GM12878 (cell line): ENCODE measurements at regions not wholly inside any gene's neighbourhood (a gene's known extent, or its start where the extent isn't known, plus 50 kb on each side); places are given as distances from the start of the nearest gene placed in this dataset.
A peak's percentile ranks its signal among the peaks of the same experiment; 100 is the strongest.

Experiments used
- BACH1 ChIP-seq: fragments of 450-650 bp; IDR thresholded peaks from 2 replicates; pipeline ENCODE4 v1.6.1; 2017; ENCODE audit warnings: mild to moderate bottlenecking, borderline replicate concordance
- CBX3 ChIP-seq: fragments of 200-600 bp; sonication (generic); IDR thresholded peaks from 2 replicates; pipeline ENCODE4 v1.6.1; 2016; ENCODE audit warnings: low read depth, borderline replicate concordance
- EGR1 ChIP-seq, 2 experiments: IDR thresholded peaks; 1 replicate in 1 of 2; 2 replicates in 1 of 2; pipeline ENCODE4 v1.6.1; 2011 to 2012; ENCODE audit warnings: low read depth in 2 of 2, low read length in 2 of 2, borderline replicate concordance in 1 of 2, mild to moderate bottlenecking in 1 of 2, moderate library complexity in 1 of 2
- IRF4 ChIP-seq: IDR thresholded peaks from 2 replicates; pipeline ENCODE4 v1.6.1; 2011; ENCODE audit warnings: low read depth, low read length
- PML ChIP-seq: IDR thresholded peaks from 2 replicates; pipeline ENCODE4 v1.6.1; 2012; ENCODE audit warnings: low read length, inconsistent platforms
- SP1 ChIP-seq: IDR thresholded peaks from one replicate; pipeline ENCODE4 v1.6.1; 2011; ENCODE audit warnings: low read depth, low read length
- STAT1 ChIP-seq: fragments of 450-650 bp; conservative IDR thresholded peaks from 2 replicates; pipeline ENCODE4 v1.6.1; 2014; ENCODE audit warnings: antibody characterized with exemption, mild to moderate bottlenecking
- ZBED1 ChIP-seq: IDR thresholded peaks from 2 replicates; pipeline ENCODE4 v1.6.1; 2016; ENCODE audit warnings: borderline replicate concordance
- ZNF24 ChIP-seq: fragments of 450-650 bp; IDR thresholded peaks from 2 replicates; pipeline ENCODE4 v1.6.1; 2017; ENCODE audit warnings: antibody characterized with exemption, mild to moderate bottlenecking
- TF ChIP-seq, protein P1 (sequence below): fragments of 450-650 bp; IDR thresholded peaks from 2 replicates; pipeline ENCODE4 v1.6.1; 2017; ENCODE audit warnings: antibody characterized with exemption, mild to moderate bottlenecking, moderate library complexity
- TF ChIP-seq, protein P2 (sequence below): IDR thresholded peaks from 2 replicates; pipeline ENCODE4 v1.6.1; 2012; ENCODE audit warnings: improper control_type of control experiment, low read depth, low read length; ENCODE audit not compliant: insufficient replicate concordance
- TF ChIP-seq, protein P3 (sequence below): fragments of 450-650 bp; IDR thresholded peaks from 2 replicates; pipeline ENCODE4 v1.6.1; 2018; ENCODE audit warnings: mild to moderate bottlenecking, low read depth, moderate library complexity; ENCODE audit not compliant: partially characterized antibody
- TF ChIP-seq, protein P4 (sequence below): fragments of 450-650 bp; conservative IDR thresholded peaks from 2 replicates; pipeline ENCODE4 v1.6.1; 2017; ENCODE audit warnings: mild to moderate bottlenecking, moderate library complexity
- TF ChIP-seq, protein P5 (sequence below): fragments of 450-650 bp; IDR thresholded peaks from 2 replicates; pipeline ENCODE4 v1.6.1; 2016; ENCODE audit warnings: mild to moderate bottlenecking

DNA sequence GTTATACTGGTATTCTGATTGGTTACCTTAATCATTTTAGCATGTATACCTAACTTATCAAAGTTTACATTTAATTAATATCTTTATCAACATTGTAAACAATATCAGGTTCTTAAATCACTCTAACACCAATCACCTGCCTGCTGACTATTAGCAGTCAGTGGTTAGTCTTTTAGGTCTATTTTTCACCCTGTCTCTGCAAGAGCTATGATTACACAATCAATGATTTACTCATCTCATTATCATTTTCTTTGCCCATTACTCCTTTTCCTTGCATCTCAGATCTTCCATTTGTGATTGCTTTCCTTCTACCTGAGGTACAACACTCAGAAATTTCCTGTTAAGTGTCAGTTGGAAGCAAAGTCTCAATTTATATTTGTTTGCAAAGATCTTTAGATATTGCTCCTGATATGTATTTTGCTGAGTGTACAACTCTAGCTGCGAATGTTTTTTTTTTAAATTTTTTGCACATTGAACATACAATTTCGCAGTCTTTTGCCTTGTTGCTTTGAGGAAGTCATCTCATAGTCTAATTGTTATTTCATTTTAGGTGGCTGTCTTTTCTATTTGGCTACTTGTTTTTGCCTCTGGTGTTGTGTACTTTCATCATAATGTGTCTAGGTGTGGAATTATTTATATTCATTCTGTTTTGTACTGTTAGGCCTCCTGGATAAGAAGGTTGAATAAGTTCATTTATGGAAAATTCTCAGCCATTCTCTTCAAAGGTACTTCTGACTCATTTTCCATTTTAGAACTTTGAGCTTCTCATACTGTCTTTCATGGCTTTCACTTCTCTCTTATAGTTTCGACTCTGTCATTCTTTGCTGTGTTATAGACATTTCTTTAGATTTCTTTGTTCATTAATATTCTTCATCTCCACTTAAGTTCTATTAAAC lies 104.9 kb upstream of the CEP162 start (continued):
- TF ChIP-seq, protein P1, sequence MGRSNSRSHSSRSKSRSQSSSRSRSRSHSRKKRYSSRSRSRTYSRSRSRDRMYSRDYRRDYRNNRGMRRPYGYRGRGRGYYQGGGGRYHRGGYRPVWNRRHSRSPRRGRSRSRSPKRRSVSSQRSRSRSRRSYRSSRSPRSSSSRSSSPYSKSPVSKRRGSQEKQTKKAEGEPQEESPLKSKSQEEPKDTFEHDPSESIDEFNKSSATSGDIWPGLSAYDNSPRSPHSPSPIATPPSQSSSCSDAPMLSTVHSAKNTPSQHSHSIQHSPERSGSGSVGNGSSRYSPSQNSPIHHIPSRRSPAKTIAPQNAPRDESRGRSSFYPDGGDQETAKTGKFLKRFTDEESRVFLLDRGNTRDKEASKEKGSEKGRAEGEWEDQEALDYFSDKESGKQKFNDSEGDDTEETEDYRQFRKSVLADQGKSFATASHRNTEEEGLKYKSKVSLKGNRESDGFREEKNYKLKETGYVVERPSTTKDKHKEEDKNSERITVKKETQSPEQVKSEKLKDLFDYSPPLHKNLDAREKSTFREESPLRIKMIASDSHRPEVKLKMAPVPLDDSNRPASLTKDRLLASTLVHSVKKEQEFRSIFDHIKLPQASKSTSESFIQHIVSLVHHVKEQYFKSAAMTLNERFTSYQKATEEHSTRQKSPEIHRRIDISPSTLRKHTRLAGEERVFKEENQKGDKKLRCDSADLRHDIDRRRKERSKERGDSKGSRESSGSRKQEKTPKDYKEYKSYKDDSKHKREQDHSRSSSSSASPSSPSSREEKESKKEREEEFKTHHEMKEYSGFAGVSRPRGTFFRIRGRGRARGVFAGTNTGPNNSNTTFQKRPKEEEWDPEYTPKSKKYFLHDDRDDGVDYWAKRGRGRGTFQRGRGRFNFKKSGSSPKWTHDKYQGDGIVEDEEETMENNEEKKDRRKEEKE, result no peak
- TF ChIP-seq, protein P2, sequence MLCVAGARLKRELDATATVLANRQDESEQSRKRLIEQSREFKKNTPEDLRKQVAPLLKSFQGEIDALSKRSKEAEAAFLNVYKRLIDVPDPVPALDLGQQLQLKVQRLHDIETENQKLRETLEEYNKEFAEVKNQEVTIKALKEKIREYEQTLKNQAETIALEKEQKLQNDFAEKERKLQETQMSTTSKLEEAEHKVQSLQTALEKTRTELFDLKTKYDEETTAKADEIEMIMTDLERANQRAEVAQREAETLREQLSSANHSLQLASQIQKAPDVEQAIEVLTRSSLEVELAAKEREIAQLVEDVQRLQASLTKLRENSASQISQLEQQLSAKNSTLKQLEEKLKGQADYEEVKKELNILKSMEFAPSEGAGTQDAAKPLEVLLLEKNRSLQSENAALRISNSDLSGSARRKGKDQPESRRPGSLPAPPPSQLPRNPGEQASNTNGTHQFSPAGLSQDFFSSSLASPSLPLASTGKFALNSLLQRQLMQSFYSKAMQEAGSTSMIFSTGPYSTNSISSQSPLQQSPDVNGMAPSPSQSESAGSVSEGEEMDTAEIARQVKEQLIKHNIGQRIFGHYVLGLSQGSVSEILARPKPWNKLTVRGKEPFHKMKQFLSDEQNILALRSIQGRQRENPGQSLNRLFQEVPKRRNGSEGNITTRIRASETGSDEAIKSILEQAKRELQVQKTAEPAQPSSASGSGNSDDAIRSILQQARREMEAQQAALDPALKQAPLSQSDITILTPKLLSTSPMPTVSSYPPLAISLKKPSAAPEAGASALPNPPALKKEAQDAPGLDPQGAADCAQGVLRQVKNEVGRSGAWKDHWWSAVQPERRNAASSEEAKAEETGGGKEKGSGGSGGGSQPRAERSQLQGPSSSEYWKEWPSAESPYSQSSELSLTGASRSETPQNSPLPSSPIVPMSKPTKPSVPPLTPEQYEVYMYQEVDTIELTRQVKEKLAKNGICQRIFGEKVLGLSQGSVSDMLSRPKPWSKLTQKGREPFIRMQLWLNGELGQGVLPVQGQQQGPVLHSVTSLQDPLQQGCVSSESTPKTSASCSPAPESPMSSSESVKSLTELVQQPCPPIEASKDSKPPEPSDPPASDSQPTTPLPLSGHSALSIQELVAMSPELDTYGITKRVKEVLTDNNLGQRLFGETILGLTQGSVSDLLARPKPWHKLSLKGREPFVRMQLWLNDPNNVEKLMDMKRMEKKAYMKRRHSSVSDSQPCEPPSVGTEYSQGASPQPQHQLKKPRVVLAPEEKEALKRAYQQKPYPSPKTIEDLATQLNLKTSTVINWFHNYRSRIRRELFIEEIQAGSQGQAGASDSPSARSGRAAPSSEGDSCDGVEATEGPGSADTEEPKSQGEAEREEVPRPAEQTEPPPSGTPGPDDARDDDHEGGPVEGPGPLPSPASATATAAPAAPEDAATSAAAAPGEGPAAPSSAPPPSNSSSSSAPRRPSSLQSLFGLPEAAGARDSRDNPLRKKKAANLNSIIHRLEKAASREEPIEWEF, result no peak
- TF ChIP-seq, protein P3, sequence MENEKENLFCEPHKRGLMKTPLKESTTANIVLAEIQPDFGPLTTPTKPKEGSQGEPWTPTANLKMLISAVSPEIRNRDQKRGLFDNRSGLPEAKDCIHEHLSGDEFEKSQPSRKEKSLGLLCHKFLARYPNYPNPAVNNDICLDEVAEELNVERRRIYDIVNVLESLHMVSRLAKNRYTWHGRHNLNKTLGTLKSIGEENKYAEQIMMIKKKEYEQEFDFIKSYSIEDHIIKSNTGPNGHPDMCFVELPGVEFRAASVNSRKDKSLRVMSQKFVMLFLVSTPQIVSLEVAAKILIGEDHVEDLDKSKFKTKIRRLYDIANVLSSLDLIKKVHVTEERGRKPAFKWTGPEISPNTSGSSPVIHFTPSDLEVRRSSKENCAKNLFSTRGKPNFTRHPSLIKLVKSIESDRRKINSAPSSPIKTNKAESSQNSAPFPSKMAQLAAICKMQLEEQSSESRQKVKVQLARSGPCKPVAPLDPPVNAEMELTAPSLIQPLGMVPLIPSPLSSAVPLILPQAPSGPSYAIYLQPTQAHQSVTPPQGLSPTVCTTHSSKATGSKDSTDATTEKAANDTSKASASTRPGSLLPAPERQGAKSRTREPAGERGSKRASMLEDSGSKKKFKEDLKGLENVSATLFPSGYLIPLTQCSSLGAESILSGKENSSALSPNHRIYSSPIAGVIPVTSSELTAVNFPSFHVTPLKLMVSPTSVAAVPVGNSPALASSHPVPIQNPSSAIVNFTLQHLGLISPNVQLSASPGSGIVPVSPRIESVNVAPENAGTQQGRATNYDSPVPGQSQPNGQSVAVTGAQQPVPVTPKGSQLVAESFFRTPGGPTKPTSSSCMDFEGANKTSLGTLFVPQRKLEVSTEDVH, result no peak
- TF ChIP-seq, protein P4, sequence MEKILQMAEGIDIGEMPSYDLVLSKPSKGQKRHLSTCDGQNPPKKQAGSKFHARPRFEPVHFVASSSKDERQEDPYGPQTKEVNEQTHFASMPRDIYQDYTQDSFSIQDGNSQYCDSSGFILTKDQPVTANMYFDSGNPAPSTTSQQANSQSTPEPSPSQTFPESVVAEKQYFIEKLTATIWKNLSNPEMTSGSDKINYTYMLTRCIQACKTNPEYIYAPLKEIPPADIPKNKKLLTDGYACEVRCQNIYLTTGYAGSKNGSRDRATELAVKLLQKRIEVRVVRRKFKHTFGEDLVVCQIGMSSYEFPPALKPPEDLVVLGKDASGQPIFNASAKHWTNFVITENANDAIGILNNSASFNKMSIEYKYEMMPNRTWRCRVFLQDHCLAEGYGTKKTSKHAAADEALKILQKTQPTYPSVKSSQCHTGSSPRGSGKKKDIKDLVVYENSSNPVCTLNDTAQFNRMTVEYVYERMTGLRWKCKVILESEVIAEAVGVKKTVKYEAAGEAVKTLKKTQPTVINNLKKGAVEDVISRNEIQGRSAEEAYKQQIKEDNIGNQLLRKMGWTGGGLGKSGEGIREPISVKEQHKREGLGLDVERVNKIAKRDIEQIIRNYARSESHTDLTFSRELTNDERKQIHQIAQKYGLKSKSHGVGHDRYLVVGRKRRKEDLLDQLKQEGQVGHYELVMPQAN, result no peak
- no peak for TF ChIP-seq CBX3
- TF ChIP-seq EGR1 (IDR thresholded peaks at IDR 0.05; ENCODE audit: borderline replicate concordance in 1 of 2, low read depth in 2 of 2, low read length in 2 of 2), result no peak
- peak; percentile 45; the same call in 1 of the 2 replicates for TF ChIP-seq IRF4
- TF ChIP-seq ZBED1, result no peak
- TF ChIP-seq STAT1, result no peak
- no peak; the same call in 1 of the 2 replicates for TF ChIP-seq BACH1
- no peak; the same call in 1 of the 2 replicates for TF ChIP-seq PML
- TF ChIP-seq SP1, result no peak
- no peak for TF ChIP-seq ZNF24
- TF ChIP-seq, protein P5, sequence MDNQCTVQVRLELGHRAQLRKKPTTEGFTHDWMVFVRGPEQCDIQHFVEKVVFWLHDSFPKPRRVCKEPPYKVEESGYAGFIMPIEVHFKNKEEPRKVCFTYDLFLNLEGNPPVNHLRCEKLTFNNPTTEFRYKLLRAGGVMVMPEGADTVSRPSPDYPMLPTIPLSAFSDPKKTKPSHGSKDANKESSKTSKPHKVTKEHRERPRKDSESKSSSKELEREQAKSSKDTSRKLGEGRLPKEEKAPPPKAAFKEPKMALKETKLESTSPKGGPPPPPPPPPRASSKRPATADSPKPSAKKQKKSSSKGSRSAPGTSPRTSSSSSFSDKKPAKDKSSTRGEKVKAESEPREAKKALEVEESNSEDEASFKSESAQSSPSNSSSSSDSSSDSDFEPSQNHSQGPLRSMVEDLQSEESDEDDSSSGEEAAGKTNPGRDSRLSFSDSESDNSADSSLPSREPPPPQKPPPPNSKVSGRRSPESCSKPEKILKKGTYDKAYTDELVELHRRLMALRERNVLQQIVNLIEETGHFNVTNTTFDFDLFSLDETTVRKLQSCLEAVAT, result no peak
